ENCODE measurements at regions not wholly inside any gene's neighbourhood (a gene's known extent, or its start where the extent isn't known, plus 50 kb on each side); places are given as distances from the start of the nearest gene placed in this dataset.

GRCh38 chr12:58138424-58138823, 197.1 kb downstream of the ATP23 start:
- TF ChIP-seq CTCF (conservative IDR thresholded peaks at IDR 0.05; ENCODE audit: low read depth, low read length) (no peak), EZH2phosphoT487 (IDR thresholded peaks at IDR 0.05; ENCODE audit: borderline replicate concordance, low read length) (no peak), EZH2 (IDR thresholded peaks at IDR 0.05; ENCODE audit: low read length, unreplicated experiment) (no peak)
